Prostate gland (tissue), 2 donors: ENCODE measurements at regions not wholly inside any gene's neighbourhood (a gene's known extent, or its start where the extent isn't known, plus 50 kb on each side); places are given as distances from the start of the nearest gene placed in this dataset.

ENCODE experiments used
- POLR2A ChIP-seq: fragments of 450-650 bp; IDR thresholded peaks from one replicate; pipeline ENCODE4 v1.6.1; 2016; ENCODE audit warnings: antibody characterized with exemption, mild to moderate bottlenecking
- TF ChIP-seq, protein P1 (sequence below), 4 experiments: fragments of 200-600 bp in 2 of 4; fragments of 450-650 bp in 2 of 4; sonication (generic) in 2 of 4; IDR thresholded peaks; 1 replicate in 3 of 4; 2 replicates in 1 of 4; pipeline ENCODE4 v1.5.1; 2016 to 2019; ENCODE audit warnings: antibody characterized with exemption in 4 of 4, mild to moderate bottlenecking in 2 of 4, moderate library complexity in 2 of 4

GRCh38 chr5:173760461-173761177 lies 127.5 kb upstream of the CPEB4 start:
- no peak for TF ChIP-seq POLR2A
- TF ChIP-seq, protein P1, sequence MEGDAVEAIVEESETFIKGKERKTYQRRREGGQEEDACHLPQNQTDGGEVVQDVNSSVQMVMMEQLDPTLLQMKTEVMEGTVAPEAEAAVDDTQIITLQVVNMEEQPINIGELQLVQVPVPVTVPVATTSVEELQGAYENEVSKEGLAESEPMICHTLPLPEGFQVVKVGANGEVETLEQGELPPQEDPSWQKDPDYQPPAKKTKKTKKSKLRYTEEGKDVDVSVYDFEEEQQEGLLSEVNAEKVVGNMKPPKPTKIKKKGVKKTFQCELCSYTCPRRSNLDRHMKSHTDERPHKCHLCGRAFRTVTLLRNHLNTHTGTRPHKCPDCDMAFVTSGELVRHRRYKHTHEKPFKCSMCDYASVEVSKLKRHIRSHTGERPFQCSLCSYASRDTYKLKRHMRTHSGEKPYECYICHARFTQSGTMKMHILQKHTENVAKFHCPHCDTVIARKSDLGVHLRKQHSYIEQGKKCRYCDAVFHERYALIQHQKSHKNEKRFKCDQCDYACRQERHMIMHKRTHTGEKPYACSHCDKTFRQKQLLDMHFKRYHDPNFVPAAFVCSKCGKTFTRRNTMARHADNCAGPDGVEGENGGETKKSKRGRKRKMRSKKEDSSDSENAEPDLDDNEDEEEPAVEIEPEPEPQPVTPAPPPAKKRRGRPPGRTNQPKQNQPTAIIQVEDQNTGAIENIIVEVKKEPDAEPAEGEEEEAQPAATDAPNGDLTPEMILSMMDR (IDR thresholded peaks at IDR 0.05), result no peak
